ENCODE measurements at regions not wholly inside any gene's neighbourhood (a gene's known extent, or its start where the extent isn't known, plus 50 kb on each side); places are given as distances from the start of the nearest gene placed in this dataset.

- Mint-ChIP-seq H3K27me3 (no peaks in the 10 kb centered on the region), H3K9me3 (no peaks in the 10 kb centered on the region), H3K4me3 (no peak overlapping the region), H3K27ac (no peak overlapping the region), H3K36me3 (ENCODE audit: low read depth) (no peaks in the 10 kb centered on the region), H3K4me1 (ENCODE audit: low read depth) (no peaks in the 10 kb centered on the region)
- H3K4me1 ChIP-seq (ENCODE audit: insufficient read depth, low read length): no peaks in the 10 kb centered on the region
- ChIA-PET CTCF (no interaction called here), POLR2A (no interaction called here)
- peaks cover 0 to 4% of the 10 kb centered on the region in 2 experiments for H3K9me3 ChIP-seq (ENCODE audit: control insufficient read depth in 1 of 2, insufficient read depth in 1 of 2, low read length in 2 of 2)
- no peak for ATAC-seq (ENCODE audit: poor library complexity)
- DNase-seq: no peak
- H3K27ac ChIP-seq (ENCODE audit: low read depth in 1 of 2, low read length in 2 of 2): no peak overlapping the region
- no peak for TF ChIP-seq CTCF (IDR thresholded peaks at IDR 0.05)
- no peaks in the 10 kb centered on the region for H3K36me3 ChIP-seq (ENCODE audit: insufficient read depth, low read length)
- no peak overlapping the region for H3K4me3 ChIP-seq (ENCODE audit: low read length)
- intact Hi-C loops (cut with DNase I, micrococcal nuclease): loop anchor here in 1 of 2 experiments (10.0 kb wide), 1 partner anchor 60 kb away; no protein-coding TSS in a partner anchor
- H3K27me3 ChIP-seq (ENCODE audit: control insufficient read depth in 1 of 2, insufficient read depth in 2 of 2, low read length in 2 of 2): no peaks in the 10 kb centered on the region
Measured at GRCh38 chrX:10054396-10054795, 87.2 kb downstream of the CLDN34 start.

GRCh38 chrX:10055430-10055829 lies 88.3 kb downstream of the CLDN34 start:
- no peaks in the 10 kb centered on the region for H3K9me3 Mint-ChIP-seq
- DNase-seq: no peak

GRCh38 chrX:10062352-10062751 lies 94.4 kb upstream of the CLCN4 start:
- H3K27me3 Mint-ChIP-seq: no peaks in the 10 kb centered on the region
- ATAC-seq (ENCODE audit: poor library complexity): no peak
- Histone ChIP-seq H3K27ac (ENCODE audit: low read depth in 1 of 2, low read length in 2 of 2) (no peak overlapping the region), H3K4me3 (ENCODE audit: low read length) (no peak overlapping the region), H3K36me3 (ENCODE audit: insufficient read depth, low read length) (peaks cover 2% of the 10 kb centered on the region), H3K27me3 (ENCODE audit: control insufficient read depth in 1 of 2, insufficient read depth in 2 of 2, low read length in 2 of 2) (no peaks in the 10 kb centered on the region), H3K9me3 (ENCODE audit: control insufficient read depth in 1 of 2, insufficient read depth in 1 of 2, low read length in 2 of 2) (no peaks in the 10 kb centered on the region), H3K4me1 (ENCODE audit: insufficient read depth, low read length) (no peaks in the 10 kb centered on the region)
- ChIA-PET CTCF (no interaction called here), POLR2A (no interaction called here)
- TF ChIP-seq CTCF (IDR thresholded peaks at IDR 0.05): no peak
- H3K36me3 Mint-ChIP-seq (ENCODE audit: low read depth): peaks cover 12% of the 10 kb centered on the region
- intact Hi-C loops (cut with DNase I, micrococcal nuclease): no loop called here
- DNase-seq: no peak
- no peak overlapping the region for H3K27ac Mint-ChIP-seq
- no peaks in the 10 kb centered on the region for H3K4me1 Mint-ChIP-seq (ENCODE audit: low read depth)
- no peak overlapping the region for H3K4me3 Mint-ChIP-seq
- no peaks in the 10 kb centered on the region for H3K9me3 Mint-ChIP-seq

More at GRCh38 chrX:10055430-10055829, 88.3 kb downstream of the CLDN34 start:
- ChIA-PET CTCF (no interaction called here), POLR2A (no interaction called here)
- H3K36me3 Mint-ChIP-seq (ENCODE audit: low read depth): no peaks in the 10 kb centered on the region
- H3K4me1 ChIP-seq (ENCODE audit: insufficient read depth, low read length): no peaks in the 10 kb centered on the region
- TF ChIP-seq CTCF (IDR thresholded peaks at IDR 0.05): no peak
- H3K27ac Mint-ChIP-seq: no peak overlapping the region
- intact Hi-C loops (cut with DNase I, micrococcal nuclease): loop anchor here in 1 of 2 experiments (10.0 kb wide), 1 partner anchor 61 kb away; no protein-coding TSS in a partner anchor
- H3K27me3 Mint-ChIP-seq: no peaks in the 10 kb centered on the region
- no peak for ATAC-seq (ENCODE audit: poor library complexity)
- H3K4me3 ChIP-seq (ENCODE audit: low read length): no peak overlapping the region
- H3K36me3 ChIP-seq (ENCODE audit: insufficient read depth, low read length): no peaks in the 10 kb centered on the region
- H3K4me3 Mint-ChIP-seq: no peak overlapping the region
- H3K27me3 ChIP-seq (ENCODE audit: control insufficient read depth in 1 of 2, insufficient read depth in 2 of 2, low read length in 2 of 2): no peaks in the 10 kb centered on the region
- H3K4me1 Mint-ChIP-seq (ENCODE audit: low read depth): no peaks in the 10 kb centered on the region
- no peak overlapping the region for H3K27ac ChIP-seq (ENCODE audit: low read depth in 1 of 2, low read length in 2 of 2)
- peaks cover 0 to 4% of the 10 kb centered on the region in 2 experiments for H3K9me3 ChIP-seq (ENCODE audit: control insufficient read depth in 1 of 2, insufficient read depth in 1 of 2, low read length in 2 of 2)
